DOHH2 (cell line): ENCODE measurements at regions not wholly inside any gene's neighbourhood (a gene's known extent, or its start where the extent isn't known, plus 50 kb on each side); places are given as distances from the start of the nearest gene placed in this dataset.

Experiments used
- H3F3A ChIP-seq: fragments of 200-600 bp; sonication (generic), shearing (Covaris generic); 2 replicates; pipeline ENCODE4 v1.6.0; 2016; ENCODE audit warnings: antibody characterized with exemption, mild to moderate bottlenecking; ENCODE audit not compliant: control insufficient read depth, insufficient read depth
- H3K27ac ChIP-seq: fragments of 200-600 bp; sonication (generic); 2 replicates; pipeline ENCODE4 v1.5.1; 2014; ENCODE audit warnings: low read depth, mild to moderate bottlenecking, low read length, moderate library complexity
- H3K27me3 ChIP-seq: fragments of 200-600 bp; sonication (generic); 2 replicates; pipeline ENCODE4 v1.6.1; 2014; ENCODE audit warnings: mild to moderate bottlenecking, low read length, mixed read lengths; ENCODE audit not compliant: control insufficient read depth
- H3K36me3 ChIP-seq: fragments of 200-600 bp; sonication (generic); 2 replicates; pipeline ENCODE4 v1.6.1; 2014; ENCODE audit warnings: mild to moderate bottlenecking, low read length, moderate library complexity, mixed read lengths; ENCODE audit not compliant: control insufficient read depth
- H3K4me1 ChIP-seq: fragments of 200-600 bp; sonication (generic); 2 replicates; pipeline ENCODE4 v1.6.1; 2014; ENCODE audit warnings: mild to moderate bottlenecking, low read length, mixed read lengths; ENCODE audit not compliant: control insufficient read depth
- H3K4me2 ChIP-seq: fragments of 200-600 bp; sonication (generic); 2 replicates; pipeline ENCODE4 v1.6.0; 2014; ENCODE audit warnings: mild to moderate bottlenecking, low read length, moderate library complexity
- H3K4me3 ChIP-seq: fragments of 200-600 bp; sonication (generic); 2 replicates; pipeline ENCODE4 v1.5.1; 2014; ENCODE audit warnings: mild to moderate bottlenecking, low read length, mixed read lengths
- H3K79me2 ChIP-seq: fragments of 200-600 bp; sonication (generic); 2 replicates; pipeline ENCODE4 v1.6.1; 2014; ENCODE audit warnings: mild to moderate bottlenecking, low read length, mixed read lengths; ENCODE audit not compliant: control insufficient read depth
- H3K9me2 ChIP-seq: fragments of 200-600 bp; sonication (generic); replicated peaks from 2 replicates; pipeline ENCODE4 v1.6.1; 2014; ENCODE audit warnings: mild to moderate bottlenecking, low read length, mixed read lengths; ENCODE audit not compliant: control insufficient read depth
- H3K9me3 ChIP-seq: fragments of 200-600 bp; sonication (generic); 2 replicates; pipeline ENCODE4 v1.6.1; 2014; ENCODE audit warnings: antibody characterized with exemption, low read length, mixed read lengths; ENCODE audit not compliant: control insufficient read depth, insufficient read depth
- H4K20me1 ChIP-seq: fragments of 200-600 bp; sonication (generic); 2 replicates; pipeline ENCODE4 v1.6.0; 2014; ENCODE audit warnings: low read depth, mild to moderate bottlenecking, antibody characterized with exemption, low read length, moderate library complexity; ENCODE audit not compliant: control insufficient read depth, insufficient read depth
- CTCF ChIP-seq: fragments of 200-600 bp; sonication (generic); IDR thresholded peaks from one replicate; pipeline ENCODE4 v1.5.1; 2014; ENCODE audit warnings: antibody characterized with exemption, mild to moderate bottlenecking, low read depth, low read length; ENCODE audit not compliant: poor library complexity, severe bottlenecking
- EZH2phosphoT487 ChIP-seq: fragments of 200-600 bp; sonication (generic); IDR thresholded peaks from 2 replicates; pipeline ENCODE4 v1.6.1; 2017; ENCODE audit warnings: borderline replicate concordance, mild to moderate bottlenecking, antibody characterized with exemption, low read length, moderate library complexity, mixed read lengths

- no peaks in the 10 kb centered on the region; the same call in 1 of the 2 replicates for H3K27me3 ChIP-seq
- no peaks in the 10 kb centered on the region for H3K9me2 ChIP-seq
- no peaks in the 10 kb centered on the region for H3F3A ChIP-seq
- no peak for TF ChIP-seq EZH2phosphoT487
- no peak overlapping the region for H3K4me2 ChIP-seq
- no peaks in the 10 kb centered on the region for H3K9me3 ChIP-seq
- H3K4me3 ChIP-seq: no peak overlapping the region
- H3K4me1 ChIP-seq: no peaks in the 10 kb centered on the region
- no peaks in the 10 kb centered on the region for H3K36me3 ChIP-seq
- H4K20me1 ChIP-seq: no peaks in the 10 kb centered on the region; the same call in 1 of the 2 replicates
- no peak overlapping the region for H3K27ac ChIP-seq
- H3K79me2 ChIP-seq: no peaks in the 10 kb centered on the region
These were observed 60.0 kb upstream of the FGGY start for GRCh38 chr1:59236721-59237545.

- Histone ChIP-seq H4K20me1 (no peaks in the 10 kb centered on the region; the same call in 1 of the 2 replicates), H3K27me3 (no peaks in the 10 kb centered on the region; the same call in 1 of the 2 replicates), H3F3A (no peaks in the 10 kb centered on the region), H3K9me2 (no peaks in the 10 kb centered on the region), H3K27ac (no peak overlapping the region), H3K79me2 (no peaks in the 10 kb centered on the region), H3K4me1 (no peaks in the 10 kb centered on the region), H3K9me3 (no peaks in the 10 kb centered on the region), H3K36me3 (no peaks in the 10 kb centered on the region), H3K4me2 (no peak overlapping the region), H3K4me3 (no peak overlapping the region)
- no peak for TF ChIP-seq CTCF
- TF ChIP-seq EZH2phosphoT487: no peak
These were observed 59.0 kb upstream of the FGGY start for GRCh38 chr1:59237900-59238299.

DNA sequence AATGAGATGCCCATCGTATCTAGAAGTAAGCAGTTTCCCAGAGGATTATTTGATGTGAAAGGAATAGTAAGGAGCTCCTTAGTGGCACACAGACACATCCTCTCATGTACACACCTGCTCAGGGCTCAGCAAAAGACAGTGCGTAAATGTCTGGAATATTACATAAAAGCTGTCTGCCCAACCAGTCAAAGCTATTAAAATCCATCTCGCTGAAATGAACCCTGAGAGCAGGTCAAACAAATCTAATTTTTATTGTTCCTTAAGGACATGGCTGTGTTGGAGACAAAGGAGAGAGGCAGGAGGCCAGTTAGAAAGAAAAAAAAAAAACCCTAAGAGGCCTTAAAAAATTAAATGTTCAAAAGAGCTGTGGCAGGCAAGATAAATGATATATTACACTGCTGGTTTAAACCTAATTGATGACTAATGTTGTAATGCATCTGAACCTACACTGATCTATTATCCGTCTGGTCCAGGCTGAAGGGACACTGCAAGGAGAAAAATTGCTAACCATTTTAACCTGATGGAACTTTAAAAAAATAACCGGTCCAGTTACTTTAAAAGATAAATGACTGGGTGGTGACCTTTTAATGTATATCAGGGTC lies 58.5 kb upstream of the FGGY start:
- Histone ChIP-seq H3K9me2 (no peaks in the 10 kb centered on the region), H3K79me2 (no peaks in the 10 kb centered on the region), H3K36me3 (no peaks in the 10 kb centered on the region), H3K9me3 (no peaks in the 10 kb centered on the region), H3K4me2 (no peak overlapping the region), H4K20me1 (no peaks in the 10 kb centered on the region; the same call in 1 of the 2 replicates), H3K27ac (no peak overlapping the region), H3K4me3 (no peak overlapping the region), H3F3A (no peaks in the 10 kb centered on the region), H3K27me3 (no peaks in the 10 kb centered on the region; the same call in 1 of the 2 replicates), H3K4me1 (no peaks in the 10 kb centered on the region)
- TF ChIP-seq CTCF (no peak), EZH2phosphoT487 (no peak)

- H3F3A ChIP-seq: no peaks in the 10 kb centered on the region
- no peak overlapping the region for H3K4me3 ChIP-seq
- no peaks in the 10 kb centered on the region; the same call in 1 of the 2 replicates for H3K27me3 ChIP-seq
- H3K4me1 ChIP-seq: no peaks in the 10 kb centered on the region
- no peaks in the 10 kb centered on the region for H3K79me2 ChIP-seq
- H3K27ac ChIP-seq: no peak overlapping the region
- no peaks in the 10 kb centered on the region for H3K9me3 ChIP-seq
- TF ChIP-seq EZH2phosphoT487: no peak
- no peak for TF ChIP-seq CTCF
- H3K9me2 ChIP-seq: no peaks in the 10 kb centered on the region
- H3K4me2 ChIP-seq: no peak overlapping the region
- H4K20me1 ChIP-seq: no peaks in the 10 kb centered on the region; the same call in 1 of the 2 replicates
- H3K36me3 ChIP-seq: no peaks in the 10 kb centered on the region
These were observed 57.9 kb upstream of the FGGY start for GRCh38 chr1:59238993-59239392.
